PC-9 (cell line): ENCODE measurements at regions not wholly inside any gene's neighbourhood (a gene's known extent, or its start where the extent isn't known, plus 50 kb on each side); places are given as distances from the start of the nearest gene placed in this dataset.

Experiments
- CTCF ChIP-seq: fragments of 200-600 bp; sonication (generic); conservative IDR thresholded peaks from 2 replicates; pipeline ENCODE4 v1.6.1; 2017; ENCODE audit warnings: mixed run types, antibody characterized with exemption, mild to moderate bottlenecking, moderate library complexity
- EZH2 ChIP-seq: fragments of 200-600 bp; sonication (generic); IDR thresholded peaks from 2 replicates; pipeline ENCODE4 v1.8.0; 2017; ENCODE audit warnings: antibody characterized with exemption, low read depth

GRCh38 chr3:30546934-30547333, 59.5 kb upstream of the TGFBR2 start:
- no peak for TF ChIP-seq CTCF
- TF ChIP-seq EZH2, result no peak
